ENCODE measurements at regions not wholly inside any gene's neighbourhood (a gene's known extent, or its start where the extent isn't known, plus 50 kb on each side); places are given as distances from the start of the nearest gene placed in this dataset.

GRCh38 chr5:167896814-167897213 is 394.6 kb upstream of the WWC1 start:
- DNase-seq (ENCODE audit: low read depth, low spot score) = no peak
- in situ Hi-C loops (cut with HindIII; ENCODE audit: low pct_unique_long_range_greater_than_20kb, low sequenced_read_pairs) = no loop called here

GRCh38 chr5:167897371-167897770 is 394.1 kb upstream of the WWC1 start:
- no peak for DNase-seq (ENCODE audit: low read depth, low spot score)
- in situ Hi-C loops (cut with HindIII; ENCODE audit: low pct_unique_long_range_greater_than_20kb, low sequenced_read_pairs) = no loop called here

- DNase-seq (ENCODE audit: low read depth, low spot score) = no peak
- in situ Hi-C loops (cut with HindIII; ENCODE audit: low pct_unique_long_range_greater_than_20kb, low sequenced_read_pairs) = no loop called here
These were observed 392.9 kb upstream of the WWC1 start for GRCh38 chr5:167898361-167899042.

- no peak for DNase-seq (ENCODE audit: low read depth, low spot score)
- in situ Hi-C loops (cut with HindIII; ENCODE audit: low pct_unique_long_range_greater_than_20kb, low sequenced_read_pairs) = no loop called here
These were observed 391.9 kb upstream of the WWC1 start for GRCh38 chr5:167899490-167900070.

GRCh38 chr5:167900340-167900935 is 391.0 kb upstream of the WWC1 start:
- no peak for DNase-seq (ENCODE audit: low read depth, low spot score)
- in situ Hi-C loops (cut with HindIII; ENCODE audit: low pct_unique_long_range_greater_than_20kb, low sequenced_read_pairs) = no loop called here

- in situ Hi-C loops (cut with HindIII; ENCODE audit: low pct_unique_long_range_greater_than_20kb, low sequenced_read_pairs) = no loop called here
- no peak for DNase-seq (ENCODE audit: low read depth, low spot score)
These were observed 389.1 kb upstream of the WWC1 start for GRCh38 chr5:167902298-167902697.

GRCh38 chr5:167903243-167903642 is 388.2 kb upstream of the WWC1 start:
- no peak for DNase-seq (ENCODE audit: low read depth, low spot score)
- in situ Hi-C loops (cut with HindIII; ENCODE audit: low pct_unique_long_range_greater_than_20kb, low sequenced_read_pairs) = no loop called here

GRCh38 chr5:167903659-167904058 is 387.8 kb upstream of the WWC1 start:
- DNase-seq (ENCODE audit: low read depth, low spot score) = no peak
- in situ Hi-C loops (cut with HindIII; ENCODE audit: low pct_unique_long_range_greater_than_20kb, low sequenced_read_pairs) = no loop called here

GRCh38 chr5:167905919-167906853 is 385.3 kb upstream of the WWC1 start:
- in situ Hi-C loops (cut with HindIII; ENCODE audit: low pct_unique_long_range_greater_than_20kb, low sequenced_read_pairs) = no loop called here
- no peak for DNase-seq (ENCODE audit: low read depth, low spot score)

- no peak for DNase-seq (ENCODE audit: low read depth, low spot score)
- in situ Hi-C loops (cut with HindIII; ENCODE audit: low pct_unique_long_range_greater_than_20kb, low sequenced_read_pairs) = no loop called here
These were observed 382.8 kb upstream of the WWC1 start for GRCh38 chr5:167908606-167909005.

GRCh38 chr5:167912941-167913665 is 378.3 kb upstream of the WWC1 start:
- in situ Hi-C loops (cut with HindIII; ENCODE audit: low pct_unique_long_range_greater_than_20kb, low sequenced_read_pairs) = no loop called here
- no peak for DNase-seq (ENCODE audit: low read depth, low spot score)

- no peak for DNase-seq (ENCODE audit: low read depth, low spot score)
- in situ Hi-C loops (cut with HindIII; ENCODE audit: low pct_unique_long_range_greater_than_20kb, low sequenced_read_pairs) = no loop called here
These were observed 376.2 kb upstream of the WWC1 start for GRCh38 chr5:167915237-167915636.

GRCh38 chr5:167916261-167916691 is 375.2 kb upstream of the WWC1 start:
- in situ Hi-C loops (cut with HindIII; ENCODE audit: low pct_unique_long_range_greater_than_20kb, low sequenced_read_pairs) = no loop called here

GRCh38 chr5:167916706-167917105 is 374.7 kb upstream of the WWC1 start:
- in situ Hi-C loops (cut with HindIII; ENCODE audit: low pct_unique_long_range_greater_than_20kb, low sequenced_read_pairs) = no loop called here

More at GRCh38 chr5:167916261-167916691, 375.2 kb upstream of the WWC1 start:
- DNase-seq (ENCODE audit: low read depth, low spot score) = no peak

GRCh38 chr5:167918184-167918812 is 373.1 kb upstream of the WWC1 start:
- no peak for DNase-seq (ENCODE audit: low read depth, low spot score)

More at GRCh38 chr5:167916706-167917105, 374.7 kb upstream of the WWC1 start:
- no peak for DNase-seq (ENCODE audit: low read depth, low spot score)

GRCh38 chr5:167918813-167919483 is 372.5 kb upstream of the WWC1 start:
- DNase-seq (ENCODE audit: low read depth, low spot score) = no peak
- in situ Hi-C loops (cut with HindIII; ENCODE audit: low pct_unique_long_range_greater_than_20kb, low sequenced_read_pairs) = no loop called here

More at GRCh38 chr5:167918184-167918812, 373.1 kb upstream of the WWC1 start:
- in situ Hi-C loops (cut with HindIII; ENCODE audit: low pct_unique_long_range_greater_than_20kb, low sequenced_read_pairs) = no loop called here

All from SK-MEL-5 (cell line).